GM12873 (cell line): ENCODE measurements at regions not wholly inside any gene's neighbourhood (a gene's known extent, or its start where the extent isn't known, plus 50 kb on each side); places are given as distances from the start of the nearest gene placed in this dataset.

Experiments
- TF ChIP-seq, protein P1 (sequence below): IDR thresholded peaks from 2 replicates; pipeline ENCODE4 v1.5.1; 2012; ENCODE audit warnings: low read depth, mild to moderate bottlenecking, moderate library complexity, low read length, control low read depth; ENCODE audit not compliant: insufficient read depth; ENCODE audit errors: missing control alignments

DNA sequence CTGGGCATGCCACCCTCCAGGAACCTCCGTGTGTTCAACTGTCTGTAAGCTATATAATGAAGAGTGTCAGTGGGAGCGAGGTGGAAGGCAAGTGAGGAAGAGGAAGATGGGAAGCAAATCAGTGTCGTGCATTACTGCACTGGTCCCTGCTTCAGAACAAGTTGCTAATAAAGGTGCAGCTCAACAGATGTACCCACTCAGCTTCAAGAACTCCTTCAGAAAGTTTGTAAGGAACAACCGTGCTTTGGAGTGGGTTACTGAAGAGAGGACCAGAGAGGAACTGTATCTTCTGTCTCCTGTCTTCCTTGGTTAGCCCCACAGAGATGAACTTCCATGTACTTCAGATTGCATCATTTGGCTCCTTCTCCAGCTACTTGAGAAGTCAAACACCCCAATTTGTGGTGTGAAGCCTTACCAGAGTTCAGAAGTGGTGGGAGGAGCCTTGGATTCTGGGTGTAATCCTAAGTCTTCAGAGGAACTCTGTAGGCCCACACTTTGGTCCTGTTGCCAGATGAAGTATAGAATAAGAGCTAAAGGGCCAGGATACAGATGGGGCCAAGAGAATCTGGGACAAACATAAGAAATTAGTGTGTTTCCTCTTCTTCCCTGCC, 290.5 kb upstream of the PROX1 start:
- TF ChIP-seq, protein P1, sequence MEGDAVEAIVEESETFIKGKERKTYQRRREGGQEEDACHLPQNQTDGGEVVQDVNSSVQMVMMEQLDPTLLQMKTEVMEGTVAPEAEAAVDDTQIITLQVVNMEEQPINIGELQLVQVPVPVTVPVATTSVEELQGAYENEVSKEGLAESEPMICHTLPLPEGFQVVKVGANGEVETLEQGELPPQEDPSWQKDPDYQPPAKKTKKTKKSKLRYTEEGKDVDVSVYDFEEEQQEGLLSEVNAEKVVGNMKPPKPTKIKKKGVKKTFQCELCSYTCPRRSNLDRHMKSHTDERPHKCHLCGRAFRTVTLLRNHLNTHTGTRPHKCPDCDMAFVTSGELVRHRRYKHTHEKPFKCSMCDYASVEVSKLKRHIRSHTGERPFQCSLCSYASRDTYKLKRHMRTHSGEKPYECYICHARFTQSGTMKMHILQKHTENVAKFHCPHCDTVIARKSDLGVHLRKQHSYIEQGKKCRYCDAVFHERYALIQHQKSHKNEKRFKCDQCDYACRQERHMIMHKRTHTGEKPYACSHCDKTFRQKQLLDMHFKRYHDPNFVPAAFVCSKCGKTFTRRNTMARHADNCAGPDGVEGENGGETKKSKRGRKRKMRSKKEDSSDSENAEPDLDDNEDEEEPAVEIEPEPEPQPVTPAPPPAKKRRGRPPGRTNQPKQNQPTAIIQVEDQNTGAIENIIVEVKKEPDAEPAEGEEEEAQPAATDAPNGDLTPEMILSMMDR: no peak

DNA sequence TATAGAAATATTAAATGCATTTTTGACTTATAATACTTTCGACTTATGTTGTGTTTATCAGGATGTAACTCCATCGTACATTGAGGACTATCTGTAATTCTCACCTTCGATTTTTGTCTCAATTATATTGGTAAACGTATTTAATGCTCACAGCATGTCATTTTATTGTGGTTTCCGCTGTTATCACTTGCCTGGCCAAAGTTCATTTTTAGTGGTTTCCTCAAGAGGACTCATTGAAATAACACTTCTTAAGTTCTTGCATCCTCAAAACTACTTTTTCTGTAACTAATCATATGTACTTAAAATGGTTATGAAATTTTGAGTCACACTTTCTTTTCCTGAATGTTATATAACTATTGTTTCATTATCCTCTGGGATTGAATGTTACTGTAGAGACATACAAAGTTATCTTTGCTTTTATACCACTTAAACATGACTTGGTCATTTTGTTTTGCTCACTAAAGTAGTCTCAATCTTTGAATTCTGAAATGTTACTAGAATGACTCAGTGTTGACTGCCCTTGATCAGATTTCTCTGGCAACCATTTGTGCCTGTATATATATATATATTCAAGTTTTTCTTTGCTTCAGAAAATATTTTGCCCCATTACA, 289.6 kb upstream of the PROX1 start:
- TF ChIP-seq, protein P1: no peak

DNA sequence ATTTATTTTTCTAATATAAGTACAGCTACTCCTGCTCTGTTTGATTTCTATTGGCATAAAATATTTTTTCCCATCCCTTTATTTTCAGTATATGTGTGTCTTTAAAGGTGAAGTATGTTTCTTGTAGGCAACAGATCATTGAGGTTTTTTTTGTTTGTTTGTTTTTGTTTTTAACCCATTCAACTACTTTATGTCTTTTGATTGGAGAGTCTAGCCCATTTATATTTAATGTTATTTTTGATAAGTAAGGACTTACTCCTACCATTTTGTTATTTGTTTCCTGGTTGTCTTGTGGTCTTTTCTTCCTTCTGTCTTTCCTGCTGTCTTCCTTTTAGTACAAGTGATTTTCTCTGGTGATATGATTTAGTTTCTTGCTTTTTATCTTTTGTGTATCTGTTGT, 285.1 kb upstream of the PROX1 start:
- TF ChIP-seq, protein P1: no peak

DNA sequence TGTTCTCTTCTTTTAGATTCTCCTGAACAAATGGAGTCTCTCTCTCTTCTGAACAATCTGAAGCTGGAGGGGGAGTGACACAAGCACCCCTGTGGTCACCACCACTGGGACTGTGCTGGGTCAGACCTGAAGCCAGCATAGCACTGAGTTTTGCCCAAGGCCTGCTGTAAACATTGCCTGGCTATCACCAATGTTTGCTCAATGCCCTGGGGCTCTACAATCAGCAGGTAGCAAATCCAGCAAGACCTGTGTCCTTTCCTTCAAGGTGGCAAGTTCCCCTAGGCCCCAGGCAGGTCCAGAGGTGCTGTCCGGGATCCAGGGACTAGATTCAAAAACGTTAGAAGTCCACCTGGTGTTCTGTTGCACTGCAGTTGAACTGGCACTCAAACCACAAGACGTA, 282.8 kb upstream of the PROX1 start:
- TF ChIP-seq, protein P1: no peak

DNA sequence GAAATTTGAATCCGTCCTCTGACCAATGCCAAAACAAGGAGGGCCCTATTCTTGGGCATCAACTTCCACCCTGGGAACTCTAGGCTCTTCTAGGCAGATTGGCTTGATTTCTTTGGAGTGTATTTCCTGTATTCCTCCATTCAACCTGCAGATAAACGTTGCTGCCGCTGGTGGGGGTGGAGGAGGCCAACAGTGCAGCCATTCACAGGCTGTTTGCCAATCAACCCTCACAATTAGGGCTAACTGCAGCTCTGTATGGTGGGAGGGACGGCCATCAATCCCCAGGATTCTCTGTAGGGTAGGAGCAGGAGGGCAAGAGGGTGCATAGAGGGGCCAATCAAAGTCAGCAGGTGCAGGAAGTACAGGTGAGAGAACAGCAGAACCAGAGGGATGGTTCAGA, 273.1 kb upstream of the PROX1 start:
- TF ChIP-seq, protein P1: no peak

DNA sequence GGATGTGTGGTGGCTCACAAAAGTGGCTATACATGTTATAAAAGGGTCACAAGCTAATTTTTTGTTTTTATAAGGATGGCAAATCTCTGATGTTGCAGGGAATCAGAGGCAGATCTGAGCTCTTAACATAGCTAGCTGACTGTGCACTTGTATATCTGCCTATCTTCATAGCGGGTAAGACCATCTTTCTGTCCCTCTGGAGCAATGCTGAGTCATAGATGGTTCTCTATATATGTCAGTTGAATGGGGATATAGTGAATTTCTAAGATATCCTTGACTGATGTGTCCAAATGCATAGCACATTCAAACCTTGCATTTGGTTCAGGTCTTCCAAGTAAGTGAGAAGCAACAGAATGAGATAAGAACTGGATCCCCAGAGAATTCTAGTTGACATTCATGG, 272.6 kb upstream of the PROX1 start:
- TF ChIP-seq, protein P1: no peak

DNA sequence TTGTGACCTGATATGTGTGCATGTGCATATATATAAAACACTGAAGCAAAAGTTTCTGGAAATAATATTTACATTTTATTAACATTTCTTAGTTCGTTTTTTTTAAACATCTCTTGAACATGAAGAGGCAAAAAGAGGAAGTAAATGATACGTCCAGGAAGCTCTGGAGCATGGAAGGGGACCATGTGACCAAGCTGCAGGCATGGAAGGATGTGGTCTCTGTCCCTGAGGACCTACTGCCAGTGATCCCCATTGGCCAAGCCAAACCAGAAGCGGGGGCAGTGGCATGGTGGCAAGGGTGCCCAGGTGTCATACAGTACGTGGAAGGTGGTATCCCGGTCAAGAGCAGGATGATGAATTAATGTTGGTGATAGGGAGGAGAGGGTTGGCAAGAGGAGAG, 268.3 kb upstream of the PROX1 start:
- TF ChIP-seq, protein P1: no peak

DNA sequence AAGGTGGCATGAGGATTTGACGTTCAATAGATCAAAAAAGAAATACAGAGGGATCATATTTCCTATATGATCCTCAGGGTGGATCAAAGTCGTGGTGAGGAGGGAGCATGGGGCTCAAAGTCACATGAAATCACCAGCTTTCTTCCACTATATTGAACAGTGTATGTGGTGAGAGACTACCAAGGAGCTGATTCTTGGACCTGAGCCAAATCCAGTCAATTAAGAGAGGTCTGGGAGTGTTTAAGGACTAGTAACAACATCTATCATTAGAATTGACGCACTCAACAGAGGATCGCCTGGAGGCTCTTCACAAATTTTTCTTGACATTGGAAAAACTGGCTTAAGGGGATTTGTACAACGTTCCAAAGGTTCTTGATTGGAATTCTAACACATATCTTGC, 267.7 kb upstream of the PROX1 start:
- TF ChIP-seq, protein P1: no peak
